Mucosa of descending colon (tissue), 3 donors: ENCODE measurements at regions not wholly inside any gene's neighbourhood (a gene's known extent, or its start where the extent isn't known, plus 50 kb on each side); places are given as distances from the start of the nearest gene placed in this dataset.

Experiments used
- ATAC-seq: fragments of 200-7000 bp; cut with Tn5 transposase; one replicate; pipeline ENCODE4 v1.9.1; 2020; ENCODE audit warnings: mild to moderate bottlenecking, moderate library complexity
- DNase-seq, 3 donors: peaks; one replicate each; pipeline ENCODE4 v3.0.0-alpha.2; 2020
- H3K36me3 ChIP-seq: fragments of 200-600 bp; one replicate; pipeline ENCODE4 v1.8.0; 2021; ENCODE audit warnings: low read depth, mild to moderate bottlenecking
- H3K4me1 ChIP-seq: fragments of 200-600 bp; one replicate; pipeline ENCODE4 v1.8.0; 2021; ENCODE audit warnings: low read depth, mild to moderate bottlenecking
- H3K4me3 ChIP-seq: fragments of 200-600 bp; one replicate; pipeline ENCODE4 v1.8.0; 2021; ENCODE audit warnings: mild to moderate bottlenecking
- H3K9me3 ChIP-seq: fragments of 200-600 bp; one replicate; pipeline ENCODE4 v1.8.0; 2021; ENCODE audit warnings: mild to moderate bottlenecking
- intact Hi-C, 2 donors: fragments of 100-400 bp; cut with DNase I in 1 of 2; cut with micrococcal nuclease in 1 of 2; formaldehyde crosslinking; loops; one replicate each; pipeline versions ENCODE4 v1.11.0 to v1.11.1; 2022; cut with DNase I, micrococcal nuclease
- TF ChIP-seq, protein P1 (sequence below): fragments of 200-600 bp; IDR thresholded peaks from one replicate; pipeline ENCODE4 v1.8.0; 2022; ENCODE audit warnings: antibody characterized with exemption, mild to moderate bottlenecking
- donor health status: DM: no; HTN: no; CAD: no; lungs with moderate emphysema.
- donor health status: DM: no; HTN: no; CAD: no.
- donor health status: DM: no; HTN: yes; CAD: no.

DNA sequence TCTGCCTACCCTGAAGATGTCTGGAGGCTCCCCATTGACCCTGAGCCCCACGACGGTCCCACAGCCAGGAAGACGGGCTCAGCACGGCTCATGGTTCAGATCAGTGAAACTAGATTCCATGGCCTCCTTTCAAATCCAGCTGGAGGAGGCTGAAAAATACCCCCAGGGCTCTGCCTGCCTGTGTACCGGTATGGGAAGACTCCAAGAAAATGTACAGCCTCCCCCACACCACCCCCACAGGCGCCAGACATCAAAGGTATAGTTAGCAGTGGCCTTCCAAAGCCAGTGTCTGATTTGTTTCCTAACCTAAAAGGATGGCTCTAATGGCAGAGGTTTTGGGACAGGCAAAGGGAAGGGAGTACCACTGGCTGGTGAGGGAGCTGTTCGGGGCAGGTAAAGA is 86.2 kb upstream of the SNAP25 start:
- TF ChIP-seq, protein P1, sequence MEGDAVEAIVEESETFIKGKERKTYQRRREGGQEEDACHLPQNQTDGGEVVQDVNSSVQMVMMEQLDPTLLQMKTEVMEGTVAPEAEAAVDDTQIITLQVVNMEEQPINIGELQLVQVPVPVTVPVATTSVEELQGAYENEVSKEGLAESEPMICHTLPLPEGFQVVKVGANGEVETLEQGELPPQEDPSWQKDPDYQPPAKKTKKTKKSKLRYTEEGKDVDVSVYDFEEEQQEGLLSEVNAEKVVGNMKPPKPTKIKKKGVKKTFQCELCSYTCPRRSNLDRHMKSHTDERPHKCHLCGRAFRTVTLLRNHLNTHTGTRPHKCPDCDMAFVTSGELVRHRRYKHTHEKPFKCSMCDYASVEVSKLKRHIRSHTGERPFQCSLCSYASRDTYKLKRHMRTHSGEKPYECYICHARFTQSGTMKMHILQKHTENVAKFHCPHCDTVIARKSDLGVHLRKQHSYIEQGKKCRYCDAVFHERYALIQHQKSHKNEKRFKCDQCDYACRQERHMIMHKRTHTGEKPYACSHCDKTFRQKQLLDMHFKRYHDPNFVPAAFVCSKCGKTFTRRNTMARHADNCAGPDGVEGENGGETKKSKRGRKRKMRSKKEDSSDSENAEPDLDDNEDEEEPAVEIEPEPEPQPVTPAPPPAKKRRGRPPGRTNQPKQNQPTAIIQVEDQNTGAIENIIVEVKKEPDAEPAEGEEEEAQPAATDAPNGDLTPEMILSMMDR: no peak
- DNase-seq: no peak
- ATAC-seq: no peak
- H3K9me3 ChIP-seq: no peaks in the 10 kb centered on the region
- H3K36me3 ChIP-seq: no peaks in the 10 kb centered on the region
- H3K4me3 ChIP-seq: no peak overlapping the region
- H3K4me1 ChIP-seq: no peaks in the 10 kb centered on the region
- intact Hi-C loops: no loop called here

DNA sequence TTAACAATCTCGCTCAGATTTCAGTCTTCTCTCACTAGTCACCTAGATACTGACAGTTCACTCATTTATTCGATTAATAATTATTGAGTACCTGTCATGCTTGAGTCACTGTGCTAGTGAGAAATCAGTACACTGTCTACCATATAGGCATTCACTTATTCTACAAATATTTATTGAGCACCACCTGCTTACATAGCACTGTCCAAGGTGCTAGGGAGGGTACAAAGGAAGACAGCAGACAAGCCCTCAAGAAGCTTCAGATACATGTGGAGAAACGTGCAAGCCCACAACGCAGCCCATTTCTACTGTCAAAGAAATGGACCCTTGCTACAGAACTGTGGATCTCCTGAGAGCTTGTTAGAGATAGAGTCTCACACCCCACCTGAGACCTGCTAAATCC is 85.1 kb upstream of the SNAP25 start:
- Histone ChIP-seq H3K36me3 (no peaks in the 10 kb centered on the region), H3K9me3 (no peaks in the 10 kb centered on the region), H3K4me3 (no peak overlapping the region), H3K4me1 (no peaks in the 10 kb centered on the region)
- DNase-seq (no peak), ATAC-seq (no peak)
- TF ChIP-seq, protein P1: no peak
- intact Hi-C loops: no loop called here

DNA sequence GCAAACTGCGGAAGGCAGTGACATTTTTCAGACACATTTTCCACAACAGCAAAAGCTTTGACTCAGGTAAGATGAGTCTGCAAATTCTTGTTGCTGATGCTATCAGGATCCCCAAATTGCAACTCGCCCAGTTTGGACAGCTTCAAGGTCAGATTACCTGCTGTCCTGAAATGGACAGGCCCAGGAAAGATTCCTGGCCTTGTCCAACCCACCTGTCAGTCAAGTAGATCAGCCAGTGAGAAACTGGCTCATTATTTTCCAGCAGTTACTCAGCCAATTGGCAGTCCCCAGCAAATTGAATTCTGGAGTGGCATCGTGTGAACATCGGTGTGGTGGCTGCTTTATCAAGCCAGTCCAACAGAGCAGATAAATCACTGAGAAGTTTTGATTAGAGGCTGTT is 84.5 kb upstream of the SNAP25 start:
- ATAC-seq: no peak
- no peaks in the 10 kb centered on the region for H3K9me3 ChIP-seq
- H3K4me1 ChIP-seq: no peaks in the 10 kb centered on the region
- no peaks in the 10 kb centered on the region for H3K36me3 ChIP-seq
- intact Hi-C loops: no loop called here
- DNase-seq: no peak
- TF ChIP-seq, protein P1: no peak
- H3K4me3 ChIP-seq: no peak overlapping the region

DNA sequence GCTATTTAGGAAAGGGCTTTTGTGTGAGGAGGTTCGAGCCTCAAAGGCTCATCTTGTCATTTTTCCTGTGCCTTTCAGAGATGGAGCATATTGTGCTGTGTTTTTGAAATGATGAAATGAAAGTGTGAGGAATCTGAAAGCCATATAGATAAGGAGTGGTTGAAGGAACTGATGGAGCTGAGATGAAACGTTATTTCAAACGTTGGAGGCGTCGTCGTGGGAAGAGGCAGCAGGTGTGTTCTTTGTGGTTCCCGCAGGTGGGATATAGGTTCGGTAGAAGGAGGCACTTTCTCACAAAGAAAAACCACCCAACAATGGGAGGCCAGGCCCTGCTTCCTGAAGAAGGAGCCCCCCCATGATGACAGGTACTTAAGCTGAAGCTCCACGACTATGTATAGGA is 83.2 kb upstream of the SNAP25 start:
- intact Hi-C loops: no loop called here
- TF ChIP-seq, protein P1: no peak
- Histone ChIP-seq H3K9me3 (no peaks in the 10 kb centered on the region), H3K36me3 (no peaks in the 10 kb centered on the region), H3K4me1 (no peaks in the 10 kb centered on the region), H3K4me3 (no peak overlapping the region)
- DNase-seq (no peak), ATAC-seq (no peak)

DNA sequence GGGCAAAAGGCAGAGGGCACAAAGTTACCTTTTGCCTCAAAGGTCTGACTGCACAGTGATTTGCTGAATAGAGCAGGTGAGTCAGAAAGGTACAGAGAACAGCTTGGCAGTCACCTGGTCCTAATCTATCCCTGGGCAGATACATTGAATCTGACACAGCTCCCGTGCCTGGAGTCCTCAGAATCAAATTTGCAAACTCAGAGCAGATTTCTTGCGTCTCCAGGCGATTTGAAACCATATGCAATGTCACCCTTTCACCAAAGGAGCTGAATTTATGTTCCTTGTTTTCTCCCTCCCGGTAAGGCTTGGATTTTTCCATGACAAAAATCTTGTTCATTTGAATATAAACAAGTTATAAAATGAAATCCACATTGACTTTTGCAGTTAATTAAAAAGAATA is 81.6 kb upstream of the SNAP25 start:
- ATAC-seq: no peak
- intact Hi-C loops: no loop called here

DNA sequence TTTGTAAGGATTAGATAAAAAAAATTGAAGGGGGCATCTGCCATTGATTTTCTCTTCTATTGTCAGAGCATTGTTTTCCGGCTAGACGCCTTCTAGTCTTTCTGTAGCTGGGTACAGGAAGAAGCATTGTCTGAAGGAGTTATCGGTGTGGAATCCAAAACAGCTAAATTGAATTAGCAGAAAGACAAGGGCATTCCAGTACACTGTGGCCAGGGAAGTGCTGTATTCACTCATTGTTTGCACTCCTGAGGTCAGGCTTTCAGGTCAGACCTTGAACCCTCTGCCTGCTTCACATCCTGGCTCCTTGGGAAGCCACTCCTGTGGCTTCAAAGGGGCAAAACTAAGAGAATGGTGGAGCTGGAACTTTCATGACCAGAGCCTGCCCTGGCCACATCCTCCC is 81.1 kb upstream of the SNAP25 start:
- H3K9me3 ChIP-seq: no peaks in the 10 kb centered on the region
- no peaks in the 10 kb centered on the region for H3K36me3 ChIP-seq
- no peak overlapping the region for H3K4me3 ChIP-seq
- no peaks in the 10 kb centered on the region for H3K4me1 ChIP-seq
- ATAC-seq (no peak), DNase-seq (no peak)
- TF ChIP-seq, protein P1: no peak
- intact Hi-C loops: no loop called here

More for the DNA sequence above, 81.6 kb upstream of the SNAP25 start:
- no peaks in the 10 kb centered on the region for H3K9me3 ChIP-seq
- TF ChIP-seq, protein P1: no peak
- DNase-seq: no peak
- H3K36me3 ChIP-seq: no peaks in the 10 kb centered on the region
- H3K4me1 ChIP-seq: no peaks in the 10 kb centered on the region
- H3K4me3 ChIP-seq: no peak overlapping the region
